ENCODE measurements at regions not wholly inside any gene's neighbourhood (a gene's known extent, or its start where the extent isn't known, plus 50 kb on each side); places are given as distances from the start of the nearest gene placed in this dataset.

DNA sequence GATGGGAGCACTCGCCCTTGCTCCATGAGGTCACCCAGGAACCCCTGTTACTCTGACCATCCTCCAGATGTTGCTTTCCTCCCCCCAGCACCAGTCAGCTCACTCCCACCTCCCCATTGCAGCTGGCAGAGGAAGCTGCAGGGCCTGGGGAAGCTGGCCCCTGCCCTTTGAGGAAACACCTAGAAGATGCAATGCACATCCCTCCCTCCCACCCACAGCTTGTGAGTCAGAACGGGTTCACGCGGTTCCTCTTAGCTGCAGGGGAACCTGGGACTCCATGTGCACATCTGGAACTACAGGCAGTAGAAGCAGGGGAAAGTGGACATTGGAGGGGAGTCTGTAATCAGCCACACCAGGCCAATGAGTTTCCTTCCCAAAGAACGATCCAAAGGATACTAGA is 96.9 kb downstream of the KATNIP start:
- TF ChIP-seq POLR2A (IDR thresholded peaks at IDR 0.05; ENCODE audit: low read length), result no peak
- TF ChIP-seq GATA1 (IDR thresholded peaks at IDR 0.05; ENCODE audit: low read depth, low read length), result no peak

All from erythroblast (primary cell).